Keratinocyte (primary cell): ENCODE measurements at regions not wholly inside any gene's neighbourhood (a gene's known extent, or its start where the extent isn't known, plus 50 kb on each side); places are given as distances from the start of the nearest gene placed in this dataset.

ENCODE experiments used
- DNase-seq: peaks from one replicate; pipeline ENCODE4 v3.0.0-alpha.2; 2011; ENCODE audit warnings: low read depth, missing footprints, low spot score
- FAIRE-seq: peaks from 2 replicates; lab custom pipeline; 2011; peaks lifted over from hg19 to GRCh38; lab: Jason Lieb, UNC
- H2AFZ ChIP-seq: 2 replicates; pipeline ENCODE4 v1.6.0; 2012; ENCODE audit warnings: low read length, control low read depth, inconsistent platforms; ENCODE audit not compliant: control insufficient read depth
- H3K27ac ChIP-seq: 2 replicates; pipeline ENCODE4 v1.5.1; 2011; ENCODE audit warnings: low read length; ENCODE audit not compliant: control insufficient read depth, insufficient read depth
- H3K27me3 ChIP-seq: 3 replicates; pipeline ENCODE4 v1.6.0; 2011; ENCODE audit warnings: low read length; ENCODE audit not compliant: control insufficient read depth, insufficient read depth; ENCODE audit errors: extremely low read depth
- H3K36me3 ChIP-seq, 2 experiments: 2 replicates in 1 of 2; 3 replicates in 1 of 2; pipeline ENCODE4 v1.5.1; 2011; ENCODE audit warnings: low read length in 2 of 2, mild to moderate bottlenecking in 1 of 2; ENCODE audit not compliant: control insufficient read depth in 2 of 2, insufficient read depth in 2 of 2; ENCODE audit errors: extremely low read depth in 1 of 2
- H3K4me1 ChIP-seq: 3 replicates; pipeline ENCODE4 v1.5.1; 2011; ENCODE audit warnings: low read length; ENCODE audit not compliant: control insufficient read depth, insufficient read depth; ENCODE audit errors: extremely low read depth
- H3K4me2 ChIP-seq: 3 replicates; pipeline ENCODE4 v1.6.0; 2011; ENCODE audit warnings: low read depth, low read length; ENCODE audit not compliant: control insufficient read depth, insufficient read depth; ENCODE audit errors: extremely low read depth
- H3K4me3 ChIP-seq, 3 experiments: fragments of 200-600 bp in 1 of 3; sonication (generic) in 1 of 3; 2 replicates in 2 of 3; 3 replicates in 1 of 3; pipeline ENCODE4 v1.5.1; 2011 to 2016; ENCODE audit warnings: low read length in 3 of 3, mild to moderate bottlenecking in 3 of 3, control low read depth in 2 of 3, inconsistent platforms in 1 of 3, low read depth in 1 of 3, mixed read lengths in 1 of 3, mixed run types in 1 of 3, moderate library complexity in 1 of 3; ENCODE audit not compliant: control insufficient read depth in 2 of 3, insufficient read depth in 2 of 3; ENCODE audit errors: extremely low read depth in 1 of 3
- H3K79me2 ChIP-seq: 2 replicates; pipeline ENCODE4 v1.6.0; 2012; ENCODE audit warnings: low read length; ENCODE audit not compliant: control insufficient read depth, insufficient read depth
- H3K9ac ChIP-seq: 3 replicates; pipeline ENCODE4 v1.6.0; 2011; ENCODE audit warnings: low read length; ENCODE audit not compliant: control insufficient read depth, insufficient read depth; ENCODE audit errors: extremely low read depth
- H3K9me1 ChIP-seq: 3 replicates; pipeline ENCODE4 v1.6.0; 2011; ENCODE audit warnings: low read length; ENCODE audit not compliant: control insufficient read depth, insufficient read depth; ENCODE audit errors: extremely low read depth
- H3K9me3 ChIP-seq: 2 replicates; pipeline ENCODE4 v1.5.1; 2012; ENCODE audit warnings: low read depth, low read length; ENCODE audit not compliant: control insufficient read depth
- H4K20me1 ChIP-seq: 3 replicates; pipeline ENCODE4 v1.6.0; 2011; ENCODE audit warnings: low read length; ENCODE audit not compliant: control insufficient read depth, insufficient read depth; ENCODE audit errors: extremely low read depth
- CTCF ChIP-seq, 3 experiments: IDR thresholded peaks in 1 of 3; conservative IDR thresholded peaks in 1 of 3; optimal IDR thresholded peaks in 1 of 3; 2 replicates in 2 of 3; 3 replicates in 1 of 3; pipeline versions ENCODE3 to v1.5.1; 2011; ENCODE audit warnings: low read length in 3 of 3, mild to moderate bottlenecking in 3 of 3, moderate library complexity in 2 of 3, control low read depth in 1 of 3, inconsistent platforms in 1 of 3; ENCODE audit not compliant: insufficient read depth in 2 of 3; ENCODE audit errors: extremely low read depth in 1 of 3
- EZH2 ChIP-seq: IDR thresholded peaks from one replicate; pipeline ENCODE4 v1.6.1; 2012; ENCODE audit warnings: inconsistent platforms, mild to moderate bottlenecking, low read length, moderate library complexity
- dilution Hi-C: fragments of 300-500 bp; cut with MboI; formaldehyde crosslinking; loops from one replicate; pipeline ENCODE4 v1.7.0; 2020; ENCODE audit warnings: low sequenced_read_pairs; ENCODE audit not compliant: extremely low pct_ligation_motif_present

- H3K4me3 ChIP-seq: no peak overlapping the region
- no peaks in the 10 kb centered on the region for H3K9me1 ChIP-seq
- DNase-seq (no peak), FAIRE-seq (no peak)
- no peaks in the 10 kb centered on the region for H4K20me1 ChIP-seq
- H2AFZ ChIP-seq: no peak overlapping the region
- H3K4me1 ChIP-seq: no peaks in the 10 kb centered on the region
- no peak overlapping the region for H3K9ac ChIP-seq
- no peaks in the 10 kb centered on the region for H3K36me3 ChIP-seq
- TF ChIP-seq CTCF (optimal IDR thresholded peaks at IDR 0.05 in 1 of 3, IDR thresholded peaks at IDR 0.05 in 1 of 3, conservative IDR thresholded peaks at IDR 0.05 in 1 of 3; ENCODE audit: extremely low read depth in 1 of 3, insufficient read depth in 2 of 3, low read length in 3 of 3): no peak
- no peak for TF ChIP-seq EZH2
- dilution Hi-C loops: no loop called here
- no peaks in the 10 kb centered on the region for H3K9me3 ChIP-seq
- H3K27me3 ChIP-seq: peaks cover 5% of the 10 kb centered on the region
- no peak overlapping the region for H3K4me2 ChIP-seq
- H3K79me2 ChIP-seq: no peaks in the 10 kb centered on the region
- H3K27ac ChIP-seq: no peak overlapping the region
Observed at GRCh38 chr12:53805791-53806190, 54.0 kb upstream of the CISTR start.

GRCh38 chr12:53806721-53807120, 54.9 kb upstream of the CISTR start:
- TF ChIP-seq CTCF (optimal IDR thresholded peaks at IDR 0.05 in 1 of 3, IDR thresholded peaks at IDR 0.05 in 1 of 3, conservative IDR thresholded peaks at IDR 0.05 in 1 of 3; ENCODE audit: extremely low read depth in 1 of 3, insufficient read depth in 2 of 3, low read length in 3 of 3): no peak
- no peak for TF ChIP-seq EZH2
- H3K9me1 ChIP-seq: no peaks in the 10 kb centered on the region
- DNase-seq: no peak
- no peak overlapping the region for H3K27ac ChIP-seq
- H3K79me2 ChIP-seq: no peaks in the 10 kb centered on the region
- dilution Hi-C loops: no loop called here
- no peak overlapping the region for H3K4me3 ChIP-seq
- H3K9me3 ChIP-seq: no peaks in the 10 kb centered on the region
- H3K4me2 ChIP-seq: no peak overlapping the region
- no peak overlapping the region for H3K9ac ChIP-seq
- no peak overlapping the region for H2AFZ ChIP-seq
- H3K27me3 ChIP-seq: peaks cover 11% of the 10 kb centered on the region
- no peaks in the 10 kb centered on the region for H3K4me1 ChIP-seq
- H4K20me1 ChIP-seq: no peaks in the 10 kb centered on the region
- no peaks in the 10 kb centered on the region for H3K36me3 ChIP-seq
- FAIRE-seq: no peak
